ENCODE measurements at regions not wholly inside any gene's neighbourhood (a gene's known extent, or its start where the extent isn't known, plus 50 kb on each side); places are given as distances from the start of the nearest gene placed in this dataset.

- no peaks in the 10 kb centered on the region for H3K36me3 ChIP-seq (ENCODE audit: insufficient read depth, low read length)
- H3K4me2 ChIP-seq (ENCODE audit: low read length): no peak overlapping the region
- no peaks in the 10 kb centered on the region for H3K9me3 ChIP-seq (ENCODE audit: low read length)
- H3K4me3 ChIP-seq (ENCODE audit: low read length): no peak overlapping the region
- no peak overlapping the region for H3K27ac ChIP-seq (ENCODE audit: low read length)
- H3K9ac ChIP-seq (ENCODE audit: low read length): no peak overlapping the region
- no peak overlapping the region for H2AFZ ChIP-seq (ENCODE audit: low read depth, low read length)
- TF ChIP-seq CTCF (IDR thresholded peaks at IDR 0.05; ENCODE audit: poor library complexity, severe bottlenecking) (no peak), MXI1 (conservative IDR thresholded peaks at IDR 0.05; ENCODE audit: poor library complexity, severe bottlenecking) (no peak), EZH2 (IDR thresholded peaks at IDR 0.05; ENCODE audit: borderline replicate concordance, insufficient read depth, low read length, poor library complexity, severe bottlenecking) (no peak), REST (IDR thresholded peaks at IDR 0.05; ENCODE audit: borderline replicate concordance) (no peak), POLR2AphosphoS5 (IDR thresholded peaks at IDR 0.05) (no peak), EP300 (conservative IDR thresholded peaks at IDR 0.05; ENCODE audit: poor library complexity, severe bottlenecking) (no peak), RAD21 (conservative IDR thresholded peaks at IDR 0.05) (no peak), SMC3 (conservative IDR thresholded peaks at IDR 0.05; ENCODE audit: poor library complexity) (no peak), TAF1 (IDR thresholded peaks at IDR 0.05; ENCODE audit: low read depth) (no peak)
- H3K9me2 ChIP-seq (ENCODE audit: insufficient read depth, low read length): no peaks in the 10 kb centered on the region
- H3K27me3 ChIP-seq (ENCODE audit: insufficient read depth, low read depth, low read length): no peaks in the 10 kb centered on the region
- no peaks in the 10 kb centered on the region for H4K20me1 ChIP-seq (ENCODE audit: insufficient read depth)
- no peaks in the 10 kb centered on the region for H3F3A ChIP-seq (ENCODE audit: insufficient read depth, low read length, poor library complexity, severe bottlenecking)
- H3K79me2 ChIP-seq (replicated peaks; ENCODE audit: insufficient read depth, low read length): no peaks in the 10 kb centered on the region
Observed at GRCh38 chr2:133816037-133816436, 247.8 kb upstream of the NCKAP5 start.

- H3K4me2 ChIP-seq (ENCODE audit: low read length): no peak overlapping the region
- H2AFZ ChIP-seq (ENCODE audit: low read depth, low read length): no peak overlapping the region
- no peak overlapping the region for H3K9ac ChIP-seq (ENCODE audit: low read length)
- no peaks in the 10 kb centered on the region for H3F3A ChIP-seq (ENCODE audit: insufficient read depth, low read length, poor library complexity, severe bottlenecking)
- H3K9me3 ChIP-seq (ENCODE audit: low read length): no peaks in the 10 kb centered on the region
- H3K4me3 ChIP-seq (ENCODE audit: low read length): no peak overlapping the region
- no peaks in the 10 kb centered on the region for H4K20me1 ChIP-seq (ENCODE audit: insufficient read depth)
- H3K36me3 ChIP-seq (ENCODE audit: insufficient read depth, low read length): no peaks in the 10 kb centered on the region
- no peak overlapping the region for H3K27ac ChIP-seq (ENCODE audit: low read length)
- no peaks in the 10 kb centered on the region for H3K27me3 ChIP-seq (ENCODE audit: insufficient read depth, low read depth, low read length)
- H3K9me2 ChIP-seq (ENCODE audit: insufficient read depth, low read length): no peaks in the 10 kb centered on the region
- no peak for TF ChIP-seq CTCF (IDR thresholded peaks at IDR 0.05; ENCODE audit: poor library complexity, severe bottlenecking)
- H3K79me2 ChIP-seq (replicated peaks; ENCODE audit: insufficient read depth, low read length): no peaks in the 10 kb centered on the region
Observed at GRCh38 chr2:133817680-133818566, 249.7 kb upstream of the NCKAP5 start.
